Fibroblast of gingiva (primary cell): ENCODE measurements at regions not wholly inside any gene's neighbourhood (a gene's known extent, or its start where the extent isn't known, plus 50 kb on each side); places are given as distances from the start of the nearest gene placed in this dataset.

Experiments used
- DNase-seq: peaks from one replicate; pipeline ENCODE4 v3.0.0-alpha.2; 2011; ENCODE audit warnings: low read depth

- DNase-seq: no peak
Measured at GRCh38 chr1:94592571-94592920, 51.0 kb upstream of the F3 start.

GRCh38 chr1:94591823-94592570 lies 50.4 kb upstream of the F3 start:
- DNase-seq: no peak
